ENCODE measurements at regions not wholly inside any gene's neighbourhood (a gene's known extent, or its start where the extent isn't known, plus 50 kb on each side); places are given as distances from the start of the nearest gene placed in this dataset.

GRCh38 chr3:87398168-87398801 is 121.9 kb upstream of the POU1F1 start:
- Histone ChIP-seq H3K36me3 (ENCODE audit: control insufficient read depth, insufficient read depth, low read length) (no peaks in the 10 kb centered on the region), H3K4me3 (ENCODE audit: extremely low read depth, insufficient read depth, low read length, poor library complexity, severe bottlenecking) (no peak overlapping the region), H3K4me1 (ENCODE audit: control insufficient read depth, insufficient read depth, low read length, poor library complexity, severe bottlenecking) (no peaks in the 10 kb centered on the region), H3K9me3 (ENCODE audit: control insufficient read depth, low read length) (no peaks in the 10 kb centered on the region), H3K27ac (ENCODE audit: low read depth, low read length, severe bottlenecking) (no peak overlapping the region)
- 0 to 67% methylated on average over 1 of the region's 4 CpGs for WGBS, 2 experiments (ENCODE audit: insufficient coverage in 2 of 2)

DNA sequence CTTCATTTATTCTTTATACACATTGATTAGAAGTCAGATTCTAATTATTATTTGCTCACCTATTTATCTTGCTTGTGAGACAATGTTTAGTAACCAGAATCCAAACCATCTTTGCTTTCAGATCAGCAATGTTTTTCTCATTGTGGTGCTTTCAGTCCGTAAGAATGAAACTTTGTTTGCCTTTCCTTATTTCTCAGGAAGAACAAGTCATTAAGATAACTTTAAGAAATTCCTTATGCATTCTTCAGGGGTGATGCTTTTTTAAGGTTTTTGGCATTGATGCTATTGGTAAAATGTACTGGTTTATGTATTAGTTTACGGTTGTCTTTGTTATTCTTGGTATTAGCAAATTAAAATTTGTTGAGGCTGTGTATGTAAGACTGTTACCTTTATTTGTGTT is 120.8 kb upstream of the POU1F1 start:
- no peaks in the 10 kb centered on the region for H3K36me3 ChIP-seq (ENCODE audit: control insufficient read depth, insufficient read depth, low read length)
- no CpG with 5 or more reads among the region's 2 CpGs for WGBS, 2 experiments (ENCODE audit: insufficient coverage in 2 of 2)

GRCh38 chr3:87390821-87391220 is 114.4 kb upstream of the POU1F1 start:
- WGBS, 2 experiments (ENCODE audit: insufficient coverage in 2 of 2): 100% methylated on average over 2 of the region's 3 CpGs
- no peaks in the 10 kb centered on the region for H3K36me3 ChIP-seq (ENCODE audit: control insufficient read depth, insufficient read depth, low read length)
- H3K9me3 ChIP-seq (ENCODE audit: control insufficient read depth, low read length): no peaks in the 10 kb centered on the region
- no peaks in the 10 kb centered on the region for H3K4me1 ChIP-seq (ENCODE audit: control insufficient read depth, insufficient read depth, low read length, poor library complexity, severe bottlenecking)
- H3K27ac ChIP-seq (ENCODE audit: low read depth, low read length, severe bottlenecking): no peak overlapping the region
- H3K4me3 ChIP-seq (ENCODE audit: extremely low read depth, insufficient read depth, low read length, poor library complexity, severe bottlenecking): no peak overlapping the region

More for the DNA sequence above, 120.8 kb upstream of the POU1F1 start:
- Histone ChIP-seq H3K4me3 (ENCODE audit: extremely low read depth, insufficient read depth, low read length, poor library complexity, severe bottlenecking) (no peak overlapping the region), H3K9me3 (ENCODE audit: control insufficient read depth, low read length) (no peaks in the 10 kb centered on the region), H3K27ac (ENCODE audit: low read depth, low read length, severe bottlenecking) (no peak overlapping the region), H3K4me1 (ENCODE audit: control insufficient read depth, insufficient read depth, low read length, poor library complexity, severe bottlenecking) (no peaks in the 10 kb centered on the region)

GRCh38 chr3:87390353-87390752 is 114.0 kb upstream of the POU1F1 start:
- WGBS, 2 experiments (ENCODE audit: insufficient coverage in 2 of 2): 76 to 83% methylated on average over 3 of the region's 4 CpGs

DNA sequence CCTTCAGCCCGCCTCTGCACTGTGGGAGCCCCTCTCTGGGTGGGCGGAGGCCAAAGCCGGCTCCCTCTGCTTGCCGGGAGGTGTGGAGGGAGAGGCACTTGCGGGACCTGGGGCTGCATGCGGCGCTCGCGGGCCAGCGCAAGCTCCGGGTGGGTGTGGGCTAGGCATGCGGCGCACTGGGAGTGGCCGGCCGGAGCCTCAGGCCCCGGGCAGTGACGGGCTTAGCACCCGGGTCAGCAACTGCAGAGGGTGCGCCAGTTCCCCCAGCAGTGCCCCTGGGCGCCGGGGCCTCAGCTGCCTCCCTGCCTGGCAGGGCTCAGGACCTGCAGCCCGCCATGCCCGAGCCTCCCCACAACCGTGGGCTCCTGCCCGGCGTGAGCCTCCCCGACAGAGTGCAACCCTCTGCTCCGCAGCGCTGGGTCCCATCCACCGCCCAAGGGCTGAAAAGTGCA is 98.9 kb upstream of the POU1F1 start:
- no peaks in the 10 kb centered on the region for H3K4me1 ChIP-seq (ENCODE audit: control insufficient read depth, insufficient read depth, low read length, poor library complexity, severe bottlenecking)
- H3K27ac ChIP-seq (ENCODE audit: low read depth, low read length, severe bottlenecking): no peak overlapping the region
- 96% methylated on average over 20 to 25 of the region's 30 CpGs for WGBS, 2 experiments (ENCODE audit: insufficient coverage in 2 of 2)
- H3K9me3 ChIP-seq (ENCODE audit: control insufficient read depth, low read length): no peaks in the 10 kb centered on the region
- no peaks in the 10 kb centered on the region for H3K36me3 ChIP-seq (ENCODE audit: control insufficient read depth, insufficient read depth, low read length)
- H3K4me3 ChIP-seq (ENCODE audit: extremely low read depth, insufficient read depth, low read length, poor library complexity, severe bottlenecking): no peak overlapping the region

More at GRCh38 chr3:87390353-87390752, 114.0 kb upstream of the POU1F1 start:
- H3K36me3 ChIP-seq (ENCODE audit: control insufficient read depth, insufficient read depth, low read length): no peaks in the 10 kb centered on the region
- H3K9me3 ChIP-seq (ENCODE audit: control insufficient read depth, low read length): no peaks in the 10 kb centered on the region
- no peak overlapping the region for H3K4me3 ChIP-seq (ENCODE audit: extremely low read depth, insufficient read depth, low read length, poor library complexity, severe bottlenecking)
- H3K27ac ChIP-seq (ENCODE audit: low read depth, low read length, severe bottlenecking): no peak overlapping the region
- no peaks in the 10 kb centered on the region for H3K4me1 ChIP-seq (ENCODE audit: control insufficient read depth, insufficient read depth, low read length, poor library complexity, severe bottlenecking)

DNA sequence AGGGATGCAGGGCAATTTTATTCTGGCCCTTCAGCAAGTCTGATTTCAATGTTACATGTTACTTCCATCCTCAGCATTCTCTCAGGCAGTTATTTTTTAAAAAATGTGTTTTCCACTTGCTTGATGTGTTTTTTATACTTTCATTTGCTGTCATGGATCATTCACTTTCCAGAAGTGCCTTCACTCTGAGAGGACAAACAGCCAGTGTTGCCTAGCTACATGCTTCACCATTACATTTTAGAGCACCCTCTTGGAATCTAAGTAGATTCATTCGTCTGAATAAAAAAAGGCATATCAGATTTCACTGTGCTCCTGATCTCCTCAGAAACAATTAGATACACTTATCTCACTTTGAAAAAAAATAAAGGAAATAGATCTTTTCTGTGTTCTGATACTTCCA is 93.6 kb upstream of the POU1F1 start:
- WGBS, 2 experiments (ENCODE audit: insufficient coverage in 2 of 2): 83% methylated on average over 1 of the region's 1 CpG; no CpG with 5 or more reads in 1 of the 2 experiments
- no peak overlapping the region for H3K27ac ChIP-seq (ENCODE audit: low read depth, low read length, severe bottlenecking)

DNA sequence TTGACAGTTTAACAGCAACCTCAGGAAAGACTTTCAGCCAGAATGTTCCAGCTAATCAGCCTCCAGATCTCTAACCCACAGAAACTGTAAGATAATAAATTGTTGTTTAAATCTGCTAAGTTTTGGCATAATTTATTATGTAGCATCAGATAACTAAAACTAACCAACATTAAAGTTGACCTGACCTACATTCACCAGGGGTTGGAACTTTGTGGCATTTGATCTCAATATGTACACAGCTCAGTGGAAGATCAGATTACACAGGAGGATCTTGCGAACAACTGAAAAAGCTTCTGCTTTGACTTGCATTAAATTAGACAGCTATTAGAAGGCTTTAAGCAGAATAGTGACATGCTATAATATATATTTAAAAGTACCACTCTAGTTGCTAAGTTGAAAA is 91.4 kb upstream of the POU1F1 start:
- H3K9me3 ChIP-seq (ENCODE audit: control insufficient read depth, low read length): no peaks in the 10 kb centered on the region
- H3K4me1 ChIP-seq (ENCODE audit: control insufficient read depth, insufficient read depth, low read length, poor library complexity, severe bottlenecking): no peaks in the 10 kb centered on the region
- H3K4me3 ChIP-seq (ENCODE audit: extremely low read depth, insufficient read depth, low read length, poor library complexity, severe bottlenecking): no peak overlapping the region
- no peaks in the 10 kb centered on the region for H3K36me3 ChIP-seq (ENCODE audit: control insufficient read depth, insufficient read depth, low read length)
- no CpG with 5 or more reads among the region's 1 CpG for WGBS, 2 experiments (ENCODE audit: insufficient coverage in 2 of 2)
- H3K27ac ChIP-seq (ENCODE audit: low read depth, low read length, severe bottlenecking): no peak overlapping the region

More for the DNA sequence above, 93.6 kb upstream of the POU1F1 start:
- Histone ChIP-seq H3K9me3 (ENCODE audit: control insufficient read depth, low read length) (no peaks in the 10 kb centered on the region), H3K4me1 (ENCODE audit: control insufficient read depth, insufficient read depth, low read length, poor library complexity, severe bottlenecking) (no peaks in the 10 kb centered on the region), H3K36me3 (ENCODE audit: control insufficient read depth, insufficient read depth, low read length) (no peaks in the 10 kb centered on the region), H3K4me3 (ENCODE audit: extremely low read depth, insufficient read depth, low read length, poor library complexity, severe bottlenecking) (no peak overlapping the region)

- no peaks in the 10 kb centered on the region for H3K4me1 ChIP-seq (ENCODE audit: control insufficient read depth, insufficient read depth, low read length, poor library complexity, severe bottlenecking)
- H3K4me3 ChIP-seq (ENCODE audit: extremely low read depth, insufficient read depth, low read length, poor library complexity, severe bottlenecking): no peak overlapping the region
- no peak overlapping the region for H3K27ac ChIP-seq (ENCODE audit: low read depth, low read length, severe bottlenecking)
- no peaks in the 10 kb centered on the region for H3K36me3 ChIP-seq (ENCODE audit: control insufficient read depth, insufficient read depth, low read length)
- no peaks in the 10 kb centered on the region for H3K9me3 ChIP-seq (ENCODE audit: control insufficient read depth, low read length)
- no CpG with 5 or more reads among the region's 2 CpGs for WGBS, 2 experiments (ENCODE audit: insufficient coverage in 2 of 2)
Measured at GRCh38 chr3:87363721-87364120, 87.3 kb upstream of the POU1F1 start.

- Histone ChIP-seq H3K36me3 (ENCODE audit: control insufficient read depth, insufficient read depth, low read length) (no peaks in the 10 kb centered on the region), H3K4me1 (ENCODE audit: control insufficient read depth, insufficient read depth, low read length, poor library complexity, severe bottlenecking) (no peaks in the 10 kb centered on the region), H3K9me3 (ENCODE audit: control insufficient read depth, low read length) (no peaks in the 10 kb centered on the region), H3K27ac (ENCODE audit: low read depth, low read length, severe bottlenecking) (no peak overlapping the region), H3K4me3 (ENCODE audit: extremely low read depth, insufficient read depth, low read length, poor library complexity, severe bottlenecking) (no peak overlapping the region)
- no CpG with 5 or more reads among the region's 1 CpG for WGBS, 2 experiments (ENCODE audit: insufficient coverage in 2 of 2)
Measured at GRCh38 chr3:87361956-87362355, 85.6 kb upstream of the POU1F1 start.

- H3K9me3 ChIP-seq (ENCODE audit: control insufficient read depth, low read length): no peaks in the 10 kb centered on the region
- H3K4me1 ChIP-seq (ENCODE audit: control insufficient read depth, insufficient read depth, low read length, poor library complexity, severe bottlenecking): no peaks in the 10 kb centered on the region
- no peak overlapping the region for H3K4me3 ChIP-seq (ENCODE audit: extremely low read depth, insufficient read depth, low read length, poor library complexity, severe bottlenecking)
- no peaks in the 10 kb centered on the region for H3K36me3 ChIP-seq (ENCODE audit: control insufficient read depth, insufficient read depth, low read length)
- H3K27ac ChIP-seq (ENCODE audit: low read depth, low read length, severe bottlenecking): no peak overlapping the region
Measured at GRCh38 chr3:87361271-87361670, 84.9 kb upstream of the POU1F1 start.

DNA sequence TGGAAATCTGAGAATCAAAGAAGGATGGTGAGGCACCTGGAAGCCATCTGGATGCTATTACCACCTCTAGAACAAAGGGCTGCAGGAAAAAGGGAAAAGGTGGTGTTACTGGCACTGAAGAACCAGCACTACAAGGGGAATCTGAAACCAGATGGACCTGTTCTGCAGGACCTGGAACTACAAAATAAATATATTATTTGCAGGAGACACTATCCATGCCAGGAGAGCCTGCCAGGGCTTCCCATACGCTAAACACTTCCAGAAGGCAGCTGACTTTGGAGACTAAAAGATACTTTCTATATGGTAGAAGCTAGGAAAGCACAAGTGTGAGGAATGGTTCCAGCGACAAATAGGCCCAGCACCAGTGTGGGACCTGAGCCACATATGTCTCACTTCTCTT is 83.4 kb upstream of the POU1F1 start:
- 88% methylated on average over 1 of the region's 2 CpGs; no CpG with 5 or more reads in 1 of the 2 experiments for WGBS, 2 experiments (ENCODE audit: insufficient coverage in 2 of 2)
- Histone ChIP-seq H3K4me1 (ENCODE audit: control insufficient read depth, insufficient read depth, low read length, poor library complexity, severe bottlenecking) (no peaks in the 10 kb centered on the region), H3K36me3 (ENCODE audit: control insufficient read depth, insufficient read depth, low read length) (no peaks in the 10 kb centered on the region), H3K27ac (ENCODE audit: low read depth, low read length, severe bottlenecking) (no peak overlapping the region), H3K9me3 (ENCODE audit: control insufficient read depth, low read length) (no peaks in the 10 kb centered on the region), H3K4me3 (ENCODE audit: extremely low read depth, insufficient read depth, low read length, poor library complexity, severe bottlenecking) (no peak overlapping the region)
